ENCODE measurements at regions not wholly inside any gene's neighbourhood (a gene's known extent, or its start where the extent isn't known, plus 50 kb on each side); places are given as distances from the start of the nearest gene placed in this dataset.
A peak's percentile ranks its signal among the peaks of the same experiment; 100 is the strongest.

DNA sequence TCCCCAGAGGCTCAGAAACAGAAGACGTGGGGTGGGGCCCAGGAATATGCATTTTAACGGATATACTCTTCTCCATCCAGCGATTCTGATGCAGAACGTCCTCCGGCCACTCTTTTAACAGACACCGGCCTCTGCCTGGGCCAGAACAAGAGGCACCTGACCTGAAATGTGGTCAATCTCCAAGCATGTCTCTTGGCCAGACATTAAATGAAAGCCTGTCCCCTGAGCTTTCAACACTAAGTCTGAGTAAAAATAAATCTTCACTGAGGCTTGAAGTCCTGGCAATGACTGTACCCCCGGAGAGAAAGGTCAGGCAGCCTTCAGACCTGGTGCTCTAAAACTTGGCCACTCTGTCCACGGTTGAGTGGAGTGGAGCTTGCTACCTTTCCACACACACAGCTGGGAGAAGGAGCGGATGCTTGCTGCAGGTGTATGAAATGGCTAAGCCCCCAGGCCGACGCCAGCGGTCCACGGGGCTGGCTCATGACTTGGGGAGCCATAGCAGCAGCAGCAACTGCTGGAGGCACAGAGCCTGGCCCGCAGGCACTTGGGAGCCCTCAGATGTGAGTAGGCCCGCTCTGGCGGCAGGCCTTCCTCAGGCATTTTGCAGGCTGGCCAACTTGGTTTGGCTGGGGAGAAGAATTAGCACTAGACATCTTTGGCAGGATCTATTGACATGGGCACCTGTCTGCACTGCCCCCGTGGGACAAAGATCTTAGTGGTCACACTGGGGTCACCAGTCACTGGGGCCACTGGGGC is 79.7 kb downstream of the TMEM17 start:
- no peaks in the 10 kb centered on the region for H3K36me3 Mint-ChIP-seq (ENCODE audit: insufficient read depth)
- no peak overlapping the region for H3K4me3 Mint-ChIP-seq
- no peaks in the 10 kb centered on the region for H3K27me3 Mint-ChIP-seq
- H3K4me1 Mint-ChIP-seq, result no peaks in the 10 kb centered on the region
- DNase-seq (ENCODE audit: low spot score in 2 of 2), result no peak
- no peaks in the 10 kb centered on the region for H3K9me3 Mint-ChIP-seq
- no peak overlapping the region for H3K27ac Mint-ChIP-seq (ENCODE audit: low read depth)
- ATAC-seq (replicated peaks; ENCODE audit: extremely low read depth, poor library complexity, severe bottlenecking), result no peak

DNA sequence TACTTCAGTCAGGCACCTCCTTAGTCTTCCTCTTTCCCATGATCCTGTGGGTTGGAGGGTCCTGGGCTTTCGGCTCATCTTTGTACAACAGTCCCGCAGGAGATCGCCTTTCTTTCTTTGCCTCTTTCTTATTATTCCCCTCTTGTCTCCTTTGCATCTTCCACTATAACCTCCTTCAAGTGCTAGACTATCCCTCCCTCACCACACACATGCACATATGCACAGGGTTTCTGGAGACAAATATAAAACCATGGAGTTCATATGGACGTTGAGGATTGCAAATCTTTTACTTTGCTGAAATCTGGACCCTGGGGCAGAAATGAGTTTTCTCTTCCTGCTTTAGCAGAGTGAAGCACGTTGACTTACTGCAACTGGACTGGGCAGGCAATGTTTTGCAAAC is 80.3 kb downstream of the TMEM17 start:
- no peaks in the 10 kb centered on the region for H3K9me3 Mint-ChIP-seq
- DNase-seq (ENCODE audit: low spot score in 2 of 2), result no peak
- H3K4me1 Mint-ChIP-seq, result no peaks in the 10 kb centered on the region
- H3K27me3 Mint-ChIP-seq, result no peaks in the 10 kb centered on the region
- no peaks in the 10 kb centered on the region for H3K36me3 Mint-ChIP-seq (ENCODE audit: insufficient read depth)
- H3K4me3 Mint-ChIP-seq, result no peak overlapping the region
- no peak overlapping the region for H3K27ac Mint-ChIP-seq (ENCODE audit: low read depth)
- no peak for ATAC-seq (replicated peaks; ENCODE audit: extremely low read depth, poor library complexity, severe bottlenecking)

DNA sequence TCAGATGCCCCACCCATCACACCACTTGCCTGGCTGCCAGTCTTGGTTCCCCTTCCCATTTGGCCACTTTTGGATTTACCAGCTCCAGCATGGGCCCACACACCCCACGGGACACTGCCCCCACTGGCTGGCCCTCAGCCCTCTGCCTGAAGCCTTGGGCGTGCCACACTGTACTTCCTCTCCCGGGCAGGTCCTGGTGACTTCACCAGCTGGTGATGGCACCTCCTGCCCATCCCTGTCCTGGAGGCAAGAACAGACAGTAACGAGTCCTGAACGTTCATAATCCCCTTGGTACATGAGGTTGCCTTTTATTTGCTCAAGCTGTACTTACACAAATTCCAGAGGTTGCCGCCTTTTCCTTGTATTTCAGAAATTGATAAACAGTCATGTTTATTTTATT is 81.1 kb downstream of the TMEM17 start:
- Mint-ChIP-seq H3K27me3 (no peaks in the 10 kb centered on the region), H3K4me1 (no peaks in the 10 kb centered on the region), H3K36me3 (ENCODE audit: insufficient read depth) (peaks cover 1% of the 10 kb centered on the region), H3K9me3 (no peaks in the 10 kb centered on the region), H3K27ac (ENCODE audit: low read depth) (no peak overlapping the region), H3K4me3 (no peak overlapping the region)
- DNase-seq (ENCODE audit: low spot score in 2 of 2) (no peak), ATAC-seq (replicated peaks; ENCODE audit: extremely low read depth, poor library complexity, severe bottlenecking) (no peak)

DNA sequence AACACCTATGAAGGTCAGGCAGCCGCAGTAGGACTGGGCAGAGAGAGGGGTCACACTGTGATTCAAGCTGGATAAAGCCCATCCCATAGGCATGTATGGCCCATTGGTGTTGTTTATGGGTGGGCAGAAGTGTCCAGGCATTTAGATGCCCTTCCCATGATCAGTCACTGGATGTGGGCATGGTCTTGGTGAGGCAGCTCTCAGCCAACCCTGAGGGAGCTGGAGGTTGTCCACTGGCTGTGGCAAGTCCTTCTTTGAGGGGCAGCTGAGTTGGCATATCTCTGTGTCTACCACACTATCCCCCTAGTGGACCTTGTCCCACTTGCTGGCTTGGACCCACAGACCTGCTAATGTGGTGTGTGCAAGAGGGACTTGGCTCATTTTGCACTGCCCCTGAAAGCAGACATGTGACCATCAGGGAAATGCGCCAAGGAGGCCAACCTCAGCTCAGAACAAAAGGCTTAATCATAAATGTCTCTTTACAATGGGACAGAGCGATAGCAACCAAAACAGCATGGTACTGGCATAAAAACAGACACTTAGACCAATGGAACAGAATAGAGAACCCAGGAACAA is 82.0 kb downstream of the TMEM17 start:
- no peak for DNase-seq (ENCODE audit: low spot score in 2 of 2)
- ATAC-seq (replicated peaks; ENCODE audit: extremely low read depth, poor library complexity, severe bottlenecking), result no peak
- H3K27ac Mint-ChIP-seq (ENCODE audit: low read depth), result no peak overlapping the region
- H3K9me3 Mint-ChIP-seq, result no peaks in the 10 kb centered on the region
- no peaks in the 10 kb centered on the region for H3K27me3 Mint-ChIP-seq
- H3K4me3 Mint-ChIP-seq, result no peak overlapping the region
- H3K4me1 Mint-ChIP-seq, result no peaks in the 10 kb centered on the region
- H3K36me3 Mint-ChIP-seq (ENCODE audit: insufficient read depth), result peaks cover 1% of the 10 kb centered on the region

DNA sequence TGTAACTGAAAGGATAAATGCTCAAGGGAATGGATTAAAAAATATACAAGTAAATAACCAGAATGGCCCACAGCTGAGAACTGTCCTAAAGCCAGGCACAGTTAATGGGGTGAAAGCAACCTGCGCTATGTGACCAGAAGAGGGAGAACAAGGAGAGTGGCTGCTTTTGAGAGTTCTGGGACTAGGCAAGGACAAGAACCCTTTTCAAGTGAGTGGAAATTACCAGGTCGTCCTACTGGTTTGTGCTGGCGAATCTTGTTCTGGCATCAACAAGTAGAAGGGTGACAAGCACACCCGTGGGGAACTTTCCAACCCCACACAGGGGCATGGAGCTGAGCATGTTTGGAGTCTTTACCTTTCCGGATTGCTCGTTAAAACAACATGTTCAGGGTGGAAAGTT is 82.8 kb downstream of the TMEM17 start:
- H3K4me3 Mint-ChIP-seq, result no peak overlapping the region
- H3K27me3 Mint-ChIP-seq, result no peaks in the 10 kb centered on the region
- DNase-seq (ENCODE audit: low spot score in 2 of 2) (no peak), ATAC-seq (replicated peaks; ENCODE audit: extremely low read depth, poor library complexity, severe bottlenecking) (no peak)
- H3K27ac Mint-ChIP-seq (ENCODE audit: low read depth), result no peak overlapping the region
- peaks cover 1% of the 10 kb centered on the region for H3K36me3 Mint-ChIP-seq (ENCODE audit: insufficient read depth)
- H3K4me1 Mint-ChIP-seq, result no peaks in the 10 kb centered on the region
- no peaks in the 10 kb centered on the region for H3K9me3 Mint-ChIP-seq

DNA sequence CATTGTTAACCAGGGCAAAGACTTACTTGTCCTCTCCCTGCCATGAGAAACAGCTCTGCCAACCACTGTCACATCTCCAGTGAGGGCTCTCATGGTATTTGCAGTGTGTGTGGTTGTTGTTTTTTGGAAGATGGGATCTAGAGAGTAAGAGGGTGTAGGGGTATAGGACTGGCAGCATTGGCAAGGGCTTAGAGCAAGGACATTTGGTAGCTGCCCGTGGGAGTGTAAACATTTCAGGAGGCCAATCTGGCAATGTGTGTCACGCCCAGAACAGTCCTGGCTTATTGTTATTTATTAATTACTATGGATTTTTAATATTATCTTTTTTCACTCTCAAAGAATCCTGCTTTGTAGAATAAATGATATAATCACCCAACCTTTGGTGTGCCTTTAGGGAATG is 90.5 kb downstream of the TMEM17 start:
- peaks cover 20% of the 10 kb centered on the region for H3K36me3 Mint-ChIP-seq (ENCODE audit: insufficient read depth)
- no peak for DNase-seq (ENCODE audit: low spot score in 2 of 2)
- H3K9me3 Mint-ChIP-seq, result no peaks in the 10 kb centered on the region
- no peak overlapping the region for H3K4me3 Mint-ChIP-seq
- ATAC-seq (replicated peaks; ENCODE audit: extremely low read depth, poor library complexity, severe bottlenecking), result no peak
- H3K27ac Mint-ChIP-seq (ENCODE audit: low read depth), result no peak overlapping the region
- peaks cover 11% of the 10 kb centered on the region for H3K4me1 Mint-ChIP-seq
- H3K27me3 Mint-ChIP-seq, result no peaks in the 10 kb centered on the region

DNA sequence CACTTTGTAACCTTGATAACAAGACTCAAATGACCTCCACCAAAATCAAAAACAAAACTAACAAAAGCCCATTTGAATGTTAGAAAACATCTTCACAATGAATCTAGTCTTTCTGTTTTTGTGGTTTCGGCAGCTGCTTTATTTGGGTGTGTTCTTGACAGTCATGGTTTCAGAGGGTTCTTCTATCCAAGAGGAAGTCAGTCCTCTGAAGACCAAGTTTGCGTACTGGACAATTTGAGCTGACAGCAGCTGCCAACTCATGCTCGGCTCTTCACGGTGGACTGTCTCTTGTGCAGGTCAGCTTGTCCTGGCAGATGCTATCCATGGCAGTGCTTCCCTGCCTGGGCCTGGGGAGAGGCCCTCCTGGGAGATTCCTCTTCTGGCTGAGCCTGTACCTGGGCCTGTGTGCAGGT is 91.0 kb downstream of the TMEM17 start:
- H3K27ac Mint-ChIP-seq (ENCODE audit: low read depth), result no peak overlapping the region
- no peak overlapping the region for H3K4me3 Mint-ChIP-seq
- DNase-seq (ENCODE audit: low spot score in 2 of 2) (no peak), ATAC-seq (replicated peaks; ENCODE audit: extremely low read depth, poor library complexity, severe bottlenecking) (no peak)
- H3K27me3 Mint-ChIP-seq, result no peaks in the 10 kb centered on the region
- peaks cover 11% of the 10 kb centered on the region for H3K4me1 Mint-ChIP-seq
- peaks cover 19% of the 10 kb centered on the region for H3K36me3 Mint-ChIP-seq (ENCODE audit: insufficient read depth)
- H3K9me3 Mint-ChIP-seq, result no peaks in the 10 kb centered on the region

DNA sequence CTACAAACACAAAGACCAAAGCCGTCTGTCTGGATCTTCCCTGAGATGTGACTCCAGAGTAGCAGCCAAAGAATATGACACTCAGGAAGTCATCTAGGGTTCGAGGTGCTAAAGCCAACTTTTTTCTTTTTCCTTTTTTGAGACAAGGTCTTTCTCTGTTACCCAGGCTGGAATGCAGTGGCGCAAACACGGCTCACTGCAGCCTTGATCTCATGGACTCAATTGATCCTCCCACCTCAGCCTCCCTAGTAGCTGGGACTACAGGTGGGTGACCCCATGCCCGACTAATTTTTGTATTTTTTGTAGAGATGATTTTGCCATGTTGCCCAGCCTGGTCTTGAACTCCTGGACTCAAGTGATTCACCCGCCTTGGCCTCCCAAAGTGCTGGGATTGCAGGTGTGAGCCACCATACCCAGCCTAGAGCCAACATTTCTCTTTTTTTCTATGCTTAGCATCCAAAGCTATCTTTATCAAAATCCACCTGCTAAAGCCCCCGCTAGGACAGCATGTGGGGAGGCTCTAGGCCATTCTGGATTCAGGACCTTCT is 92.8 kb downstream of the TMEM17 start:
- peaks cover 11% of the 10 kb centered on the region for H3K4me1 Mint-ChIP-seq
- H3K27ac Mint-ChIP-seq (ENCODE audit: low read depth), result peak overlapping the region; percentile 98
- H3K4me3 Mint-ChIP-seq, result peak overlapping the region; percentile 77
- no peaks in the 10 kb centered on the region for H3K9me3 Mint-ChIP-seq
- no peaks in the 10 kb centered on the region for H3K27me3 Mint-ChIP-seq
- peaks cover 18% of the 10 kb centered on the region for H3K36me3 Mint-ChIP-seq (ENCODE audit: insufficient read depth)
- ATAC-seq (replicated peaks; ENCODE audit: extremely low read depth, poor library complexity, severe bottlenecking) (no peak), DNase-seq (ENCODE audit: low spot score in 2 of 2) (no peak)

DNA sequence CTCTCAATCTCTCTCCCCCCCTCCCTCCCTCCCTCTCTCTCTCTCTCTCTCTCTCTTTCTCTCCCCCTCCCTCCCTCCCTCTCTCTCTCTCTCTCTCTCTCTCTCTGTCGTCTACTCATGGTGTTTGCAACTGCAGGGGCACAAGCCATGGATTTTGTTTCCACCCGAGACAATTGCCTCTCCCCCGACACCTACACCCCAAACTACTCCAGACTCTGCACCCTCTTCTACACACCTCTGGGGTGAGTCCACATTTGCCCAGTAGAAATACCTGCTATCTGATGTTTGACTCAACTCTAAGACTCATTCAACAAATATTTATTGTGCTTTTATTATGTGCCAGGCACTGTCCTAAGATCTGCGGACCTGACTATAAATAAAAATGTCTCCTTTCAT is 93.7 kb downstream of the TMEM17 start:
- DNase-seq (ENCODE audit: low spot score in 2 of 2), result peak in 1 of 2 donors; percentile 16
- ATAC-seq (replicated peaks; ENCODE audit: extremely low read depth, poor library complexity, severe bottlenecking), result no peak
- Mint-ChIP-seq H3K36me3 (ENCODE audit: insufficient read depth) (peaks cover 18% of the 10 kb centered on the region), H3K4me1 (peaks cover 11% of the 10 kb centered on the region), H3K4me3 (peak overlapping the region; percentile 77), H3K9me3 (no peaks in the 10 kb centered on the region), H3K27me3 (no peaks in the 10 kb centered on the region), H3K27ac (ENCODE audit: low read depth) (peak overlapping the region; percentile 98)

DNA sequence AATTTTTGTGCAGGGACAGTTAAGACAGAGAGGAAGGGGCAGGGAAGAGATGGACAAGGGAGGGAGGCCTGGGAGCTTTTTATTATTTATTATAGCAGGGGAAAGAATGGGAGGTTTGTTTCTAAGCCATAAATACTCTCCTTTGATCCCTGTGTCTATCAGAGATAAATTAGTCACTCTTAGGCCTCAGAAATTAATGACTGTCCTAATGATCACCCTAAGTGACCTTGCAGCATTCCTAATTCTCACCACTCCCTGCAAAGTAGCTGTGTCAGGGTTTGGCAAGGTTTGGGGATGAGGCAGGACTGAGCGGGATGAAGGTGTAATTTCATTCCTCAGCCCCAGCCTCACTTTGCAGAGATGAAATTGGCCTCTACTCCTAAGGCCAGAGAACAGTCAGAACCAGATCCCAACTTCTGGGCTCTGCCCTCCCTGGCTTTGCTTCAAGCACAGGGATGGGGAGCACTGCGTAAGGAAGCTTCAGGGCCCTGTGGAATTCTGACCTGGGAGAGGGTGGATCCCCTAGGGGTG is 95.0 kb downstream of the TMEM17 start:
- no peaks in the 10 kb centered on the region for H3K9me3 Mint-ChIP-seq
- H3K36me3 Mint-ChIP-seq (ENCODE audit: insufficient read depth), result peaks cover 20% of the 10 kb centered on the region
- ATAC-seq (replicated peaks; ENCODE audit: extremely low read depth, poor library complexity, severe bottlenecking) (no peak), DNase-seq (ENCODE audit: low spot score in 2 of 2) (no peak)
- H3K27ac Mint-ChIP-seq (ENCODE audit: low read depth), result no peak overlapping the region
- no peak overlapping the region for H3K4me3 Mint-ChIP-seq
- H3K4me1 Mint-ChIP-seq, result peaks cover 11% of the 10 kb centered on the region
- H3K27me3 Mint-ChIP-seq, result no peaks in the 10 kb centered on the region

DNA sequence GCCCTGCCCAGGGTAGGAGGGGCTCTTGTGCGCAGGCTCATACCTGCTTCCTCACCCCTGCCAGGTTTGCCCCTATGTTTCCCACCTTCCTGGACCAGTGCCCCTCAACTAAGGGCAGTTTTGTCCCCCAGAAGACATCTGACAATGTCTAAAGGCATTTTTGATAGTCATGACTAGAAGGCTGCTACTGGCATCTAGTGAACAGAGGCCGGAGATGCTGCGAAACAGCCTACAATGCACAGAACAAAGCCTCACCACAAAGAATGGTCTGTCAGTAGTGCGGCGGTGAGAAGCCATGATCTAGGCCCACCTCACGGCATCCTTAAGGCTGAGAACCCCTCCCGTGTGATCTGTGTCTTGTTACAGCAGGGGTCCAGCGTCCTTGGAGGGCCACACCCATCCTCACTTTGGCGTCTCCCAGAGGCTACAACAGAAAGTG is 96.0 kb downstream of the TMEM17 start:
- peaks cover 11% of the 10 kb centered on the region for H3K4me1 Mint-ChIP-seq
- no peaks in the 10 kb centered on the region for H3K27me3 Mint-ChIP-seq
- no peaks in the 10 kb centered on the region for H3K9me3 Mint-ChIP-seq
- no peak overlapping the region for H3K4me3 Mint-ChIP-seq
- H3K27ac Mint-ChIP-seq (ENCODE audit: low read depth), result no peak overlapping the region
- DNase-seq (ENCODE audit: low spot score in 2 of 2) (no peak), ATAC-seq (replicated peaks; ENCODE audit: extremely low read depth, poor library complexity, severe bottlenecking) (no peak)
- peaks cover 20% of the 10 kb centered on the region for H3K36me3 Mint-ChIP-seq (ENCODE audit: insufficient read depth)

DNA sequence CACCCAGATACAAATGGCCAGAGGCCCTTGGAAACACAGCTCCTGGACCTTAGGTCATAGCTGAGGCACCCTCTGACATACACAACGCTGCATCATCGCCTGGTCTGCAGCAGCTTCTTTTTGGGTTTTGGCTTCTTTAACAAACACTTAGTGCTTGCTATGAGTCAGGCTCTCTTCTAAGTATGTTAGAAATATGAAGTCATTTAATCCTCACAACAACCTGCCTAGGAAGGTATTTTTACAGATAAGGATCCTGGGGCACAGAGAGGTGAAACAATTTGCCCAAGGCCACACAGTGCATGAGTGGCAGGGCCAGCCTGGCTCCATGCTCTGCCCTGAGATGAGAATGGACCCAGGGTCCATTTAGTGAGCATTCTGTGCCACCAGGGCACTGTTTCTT is 96.6 kb downstream of the TMEM17 start:
- H3K27ac Mint-ChIP-seq (ENCODE audit: low read depth), result no peak overlapping the region
- DNase-seq (ENCODE audit: low spot score in 2 of 2), result no peak
- H3K4me1 Mint-ChIP-seq, result peaks cover 11% of the 10 kb centered on the region
- no peaks in the 10 kb centered on the region for H3K27me3 Mint-ChIP-seq
- H3K4me3 Mint-ChIP-seq, result no peak overlapping the region
- ATAC-seq (replicated peaks; ENCODE audit: extremely low read depth, poor library complexity, severe bottlenecking), result no peak
- H3K9me3 Mint-ChIP-seq, result no peaks in the 10 kb centered on the region
- peaks cover 20% of the 10 kb centered on the region for H3K36me3 Mint-ChIP-seq (ENCODE audit: insufficient read depth)

DNA sequence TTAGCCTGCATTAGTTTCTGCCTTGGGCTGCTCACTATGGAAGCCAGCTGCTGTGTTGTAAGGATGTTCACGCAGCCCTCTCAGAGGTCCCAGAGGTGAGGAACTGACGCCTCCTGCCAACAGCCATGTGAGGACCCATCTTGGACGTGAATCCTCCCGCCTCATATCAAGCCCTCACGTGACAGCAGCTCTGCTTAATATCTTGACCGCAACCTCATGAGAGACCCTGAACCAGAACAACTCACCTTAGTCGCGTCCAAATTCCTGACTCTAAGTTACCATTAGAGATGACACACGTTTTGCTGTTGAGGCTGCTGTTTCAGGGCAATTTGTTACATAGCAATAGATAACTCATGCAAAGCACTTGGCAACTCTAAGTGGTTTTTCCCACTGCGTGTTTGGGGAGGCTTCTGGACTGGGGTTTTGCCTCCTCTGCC is 97.7 kb downstream of the TMEM17 start:
- Mint-ChIP-seq H3K9me3 (no peaks in the 10 kb centered on the region), H3K27ac (ENCODE audit: low read depth) (no peak overlapping the region), H3K4me3 (no peak overlapping the region), H3K27me3 (no peaks in the 10 kb centered on the region), H3K4me1 (peaks cover 11% of the 10 kb centered on the region), H3K36me3 (ENCODE audit: insufficient read depth) (peaks cover 18% of the 10 kb centered on the region)
- no peak for ATAC-seq (replicated peaks; ENCODE audit: extremely low read depth, poor library complexity, severe bottlenecking)
- DNase-seq (ENCODE audit: low spot score in 2 of 2), result no peak
